ENCODE measurements at regions not wholly inside any gene's neighbourhood (a gene's known extent, or its start where the extent isn't known, plus 50 kb on each side); places are given as distances from the start of the nearest gene placed in this dataset.
"Not testable (repeated sequence)": the region's sequence is repeated elsewhere in the genome, so short reads cannot be mapped to it uniquely, and the experiment has no call there.

- H3K23me2 ChIP-seq (ENCODE audit: insufficient read length, low read depth, low read length, poor library complexity, severe bottlenecking): no peaks in the 10 kb centered on the region
- no peak overlapping the region for H3K18ac ChIP-seq (ENCODE audit: insufficient read length, low read depth, low read length)
- TF ChIP-seq CTCF (conservative IDR thresholded peaks at IDR 0.05): peak; percentile 65; the same call in 2 of the 3 replicates
- Mint-ChIP-seq H3K4me3 (no peak overlapping the region), H3K9me3 (no peaks in the 10 kb centered on the region), H3K27ac (peak overlapping the region in 2 of 3 experiments; percentile 38 to 42; a peak in 3 of 7 replicates), H3K4me1 (peaks cover 2 to 3% of the 10 kb centered on the region in 2 experiments; a peak in 2 of 4 replicates), H3K36me3 (ENCODE audit: insufficient read depth in 1 of 3, low read depth in 3 of 3) (peaks cover 0 to under 1% (median 0%) of the 10 kb centered on the region in 3 experiments; a peak in 1 of 7 replicates), H3K27me3 (ENCODE audit: low read depth) (no peaks in the 10 kb centered on the region)
- no peaks in the 10 kb centered on the region for H4K20me1 ChIP-seq (ENCODE audit: control insufficient read depth, insufficient read depth, insufficient read length)
- no peak overlapping the region for H3K27ac ChIP-seq (ENCODE audit: insufficient read length, low read depth, low read length)
- no peak overlapping the region for H2BK12ac ChIP-seq (ENCODE audit: insufficient read length, low read depth, low read length)
- H2BK20ac ChIP-seq (ENCODE audit: low read depth, low read length, poor library complexity, severe bottlenecking): no peak overlapping the region
- H3K56ac ChIP-seq (ENCODE audit: insufficient read length, low read depth, low read length): no peak overlapping the region
- no peak overlapping the region for H3K23ac ChIP-seq (ENCODE audit: insufficient read length, low read depth, low read length)
- no CpG with 5 or more reads among the region's 2 CpGs for WGBS (ENCODE audit: extremely low coverage, insufficient read length, low lambda C conversion rate)
- no peaks in the 10 kb centered on the region for H3K79me1 ChIP-seq (ENCODE audit: insufficient read depth, low read depth, low read length, poor library complexity, severe bottlenecking)
- H2BK15ac ChIP-seq (ENCODE audit: low read depth, low read length): no peak overlapping the region
- H2BK5ac ChIP-seq (ENCODE audit: insufficient read length, low read length): no peak overlapping the region
- H3K9ac ChIP-seq (ENCODE audit: extremely low read depth, insufficient read length, low read length): no peak overlapping the region
- no peak overlapping the region for H4K8ac ChIP-seq (replicated peaks; ENCODE audit: insufficient read length, low read depth, low read length)
- H3K4me2 ChIP-seq (ENCODE audit: insufficient read depth, insufficient read length, low read length): no peak overlapping the region
- H3K14ac ChIP-seq (ENCODE audit: insufficient read depth, low read length): no peak overlapping the region
- H3K79me2 ChIP-seq (ENCODE audit: insufficient read depth, low read length): no peaks in the 10 kb centered on the region
- no peaks in the 10 kb centered on the region for H3K9me3 ChIP-seq (ENCODE audit: control insufficient read depth, low read depth, low read length)
- H4K5ac ChIP-seq (ENCODE audit: insufficient read length, low read depth, low read length): no peak overlapping the region
- H3K27me3 ChIP-seq (ENCODE audit: insufficient read depth, low read length): no peaks in the 10 kb centered on the region
- H3K4me1 ChIP-seq (ENCODE audit: insufficient read depth, low read length): no peaks in the 10 kb centered on the region
- H4K91ac ChIP-seq (ENCODE audit: insufficient read length, low read depth, low read length): no peak overlapping the region
- H2BK120ac ChIP-seq (ENCODE audit: low read depth, low read length, poor library complexity, severe bottlenecking): no peak overlapping the region
- no peak overlapping the region for H3T11ph ChIP-seq (ENCODE audit: low read length)
- H3K4ac ChIP-seq (ENCODE audit: low read depth, low read length): no peak overlapping the region
- no peak overlapping the region for H2AFZ ChIP-seq (ENCODE audit: low read length)
- H2AK5ac ChIP-seq (ENCODE audit: insufficient read length, low read length): no peak overlapping the region
- DNase-seq: peak; percentile 42
Measured at GRCh38 chr3:161700998-161701397, 204.4 kb downstream of the OTOL1 start.

GRCh38 chr3:161707253-161707652, 210.6 kb downstream of the OTOL1 start:
- not testable (repeated sequence) for H4K91ac ChIP-seq (ENCODE audit: insufficient read length, low read depth, low read length); H4K5ac ChIP-seq (ENCODE audit: insufficient read length, low read depth, low read length); H3K27me3 ChIP-seq (ENCODE audit: insufficient read depth, low read length); H3T11ph ChIP-seq (ENCODE audit: low read length); H3K9me3 Mint-ChIP-seq; H3K4me1 ChIP-seq (ENCODE audit: insufficient read depth, low read length); H2BK5ac ChIP-seq (ENCODE audit: insufficient read length, low read length); H3K4me2 ChIP-seq (ENCODE audit: insufficient read depth, insufficient read length, low read length); H3K4me3 Mint-ChIP-seq; H3K79me2 ChIP-seq (ENCODE audit: insufficient read depth, low read length); H3K23ac ChIP-seq (ENCODE audit: insufficient read length, low read depth, low read length); H4K20me1 ChIP-seq (ENCODE audit: control insufficient read depth, insufficient read depth, insufficient read length); H3K18ac ChIP-seq (ENCODE audit: insufficient read length, low read depth, low read length); H2BK15ac ChIP-seq (ENCODE audit: low read depth, low read length); H2BK12ac ChIP-seq (ENCODE audit: insufficient read length, low read depth, low read length); DNase-seq; H3K56ac ChIP-seq (ENCODE audit: insufficient read length, low read depth, low read length); H3K4me1 Mint-ChIP-seq; H3K27me3 Mint-ChIP-seq (ENCODE audit: low read depth); H2AK5ac ChIP-seq (ENCODE audit: insufficient read length, low read length); H3K23me2 ChIP-seq (ENCODE audit: insufficient read length, low read depth, low read length, poor library complexity, severe bottlenecking); H2AFZ ChIP-seq (ENCODE audit: low read length); H3K9ac ChIP-seq (ENCODE audit: extremely low read depth, insufficient read length, low read length); H2BK20ac ChIP-seq (ENCODE audit: low read depth, low read length, poor library complexity, severe bottlenecking); H3K27ac Mint-ChIP-seq; H3K14ac ChIP-seq (ENCODE audit: insufficient read depth, low read length); H2BK120ac ChIP-seq (ENCODE audit: low read depth, low read length, poor library complexity, severe bottlenecking); H4K8ac ChIP-seq (replicated peaks; ENCODE audit: insufficient read length, low read depth, low read length); H3K27ac ChIP-seq (ENCODE audit: insufficient read length, low read depth, low read length); H3K9me3 ChIP-seq (ENCODE audit: control insufficient read depth, low read depth, low read length); H3K79me1 ChIP-seq (ENCODE audit: insufficient read depth, low read depth, low read length, poor library complexity, severe bottlenecking); H3K4ac ChIP-seq (ENCODE audit: low read depth, low read length)
- peaks cover 2 to 15% (median 5%) of the 10 kb centered on the region in 3 experiments; a peak in 5 of 7 replicates for H3K36me3 Mint-ChIP-seq (ENCODE audit: insufficient read depth in 1 of 3, low read depth in 3 of 3)
- WGBS (ENCODE audit: extremely low coverage, insufficient read length, low lambda C conversion rate): no CpG with 5 or more reads among the region's 5 CpGs

All from H9 (cell line).